DMS114 treated with DMSO at 0.1 percent for 48 hours (cell line): ENCODE measurements at regions not wholly inside any gene's neighbourhood (a gene's known extent, or its start where the extent isn't known, plus 50 kb on each side); places are given as distances from the start of the nearest gene placed in this dataset.
"Not testable (repeated sequence)": the region's sequence is repeated elsewhere in the genome, so short reads cannot be mapped to it uniquely, and the experiment has no call there.

Experiments
- DNase-seq: peaks from one replicate; lab custom pipeline; 2025; ENCODE audit not compliant: unreplicated experiment; lab: John Stamatoyannopoulos, UW

DNA sequence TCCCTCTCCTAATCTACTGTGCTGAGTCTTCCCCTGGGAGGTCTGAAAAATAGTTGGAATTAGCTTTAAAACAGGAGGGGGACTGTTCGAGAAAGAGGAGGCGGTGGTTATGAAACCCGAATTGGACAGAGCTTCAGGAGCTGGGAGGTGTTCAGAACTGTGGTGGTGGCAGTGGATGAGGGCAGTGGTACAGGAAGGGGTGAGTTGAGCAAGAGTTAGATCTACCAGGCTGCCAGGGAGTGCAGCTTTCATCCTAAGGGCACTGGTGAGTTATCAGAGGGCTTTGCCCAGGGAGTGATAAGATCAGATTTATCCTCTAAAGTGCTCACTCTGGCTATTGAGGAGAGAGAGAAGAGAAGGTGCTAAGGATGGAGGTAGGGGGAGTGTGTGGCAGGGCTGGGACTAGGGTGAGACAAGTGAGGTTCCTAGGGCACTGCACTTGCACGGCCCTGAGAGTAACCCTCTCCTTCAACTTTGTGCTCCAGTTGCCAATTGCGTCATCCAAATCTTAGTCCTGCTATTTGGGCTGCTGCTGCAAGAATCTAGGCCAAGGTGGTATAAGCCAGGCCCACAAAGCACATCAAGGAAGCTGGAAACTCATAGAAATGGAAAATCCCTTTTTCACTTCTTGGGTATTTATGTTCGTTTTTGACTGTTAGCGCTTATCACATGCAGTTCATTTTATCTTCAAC is 540.3 kb downstream of the XYLT1 start:
- DNase-seq: no peak

DNA sequence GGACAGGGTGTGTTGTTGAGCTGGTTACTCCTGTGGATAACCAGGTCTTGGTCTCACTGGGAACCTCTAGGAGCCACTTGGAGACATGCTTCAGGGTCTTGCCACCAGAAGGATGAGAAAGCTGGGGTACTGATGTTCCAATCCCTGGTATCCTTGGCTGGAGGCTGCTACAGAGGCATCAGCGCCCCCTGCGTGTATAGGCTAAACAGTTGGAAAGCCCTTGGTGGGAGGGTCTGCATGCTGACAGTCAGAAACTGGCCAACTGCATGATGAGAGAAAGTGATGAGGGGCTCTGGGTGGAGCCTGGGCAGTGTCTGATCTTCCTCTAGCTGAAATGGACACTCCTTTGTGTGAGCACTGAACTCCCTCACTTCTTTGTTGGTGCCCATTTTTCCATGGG is 536.9 kb downstream of the XYLT1 start:
- no peak for DNase-seq

DNA sequence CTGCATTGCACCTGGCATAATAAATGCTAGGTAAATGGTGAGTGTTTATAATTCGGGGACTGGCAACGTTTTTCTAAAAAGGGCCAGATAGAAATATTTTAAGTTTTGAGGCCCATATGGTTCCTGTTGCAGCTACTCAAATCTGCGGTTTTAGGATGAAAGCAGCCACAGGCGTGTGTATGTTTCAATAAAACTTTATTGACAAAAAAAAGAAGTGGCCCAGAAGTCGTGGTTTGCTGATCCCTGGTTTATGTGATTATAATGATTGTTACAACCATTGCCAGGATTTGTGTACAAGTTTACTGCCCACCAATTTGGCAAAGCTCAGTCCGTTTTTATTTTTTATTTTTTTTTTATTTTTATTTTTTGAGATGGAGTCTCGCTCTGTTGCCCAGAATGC is 536.1 kb downstream of the XYLT1 start:
- no peak for DNase-seq

DNA sequence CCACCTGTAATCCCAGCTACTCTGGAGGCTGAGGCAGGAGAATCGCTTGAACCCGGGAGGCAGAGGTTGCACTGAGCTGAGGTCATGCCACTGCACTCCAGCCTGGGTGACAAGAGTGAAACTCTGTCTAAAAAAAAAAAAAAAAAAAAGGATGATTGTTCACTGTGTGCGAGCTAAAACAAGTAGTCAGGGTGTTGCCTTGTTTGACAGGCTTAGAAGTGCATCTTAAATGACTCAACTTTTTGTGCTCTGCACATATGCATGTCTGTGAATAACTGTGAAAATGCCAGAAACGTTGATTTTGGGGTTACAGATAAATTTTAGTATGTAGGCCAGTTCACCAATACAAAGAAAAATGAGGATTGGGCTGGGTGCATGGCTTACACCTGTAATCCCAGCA is 534.9 kb downstream of the XYLT1 start:
- DNase-seq: not testable (repeated sequence)

DNA sequence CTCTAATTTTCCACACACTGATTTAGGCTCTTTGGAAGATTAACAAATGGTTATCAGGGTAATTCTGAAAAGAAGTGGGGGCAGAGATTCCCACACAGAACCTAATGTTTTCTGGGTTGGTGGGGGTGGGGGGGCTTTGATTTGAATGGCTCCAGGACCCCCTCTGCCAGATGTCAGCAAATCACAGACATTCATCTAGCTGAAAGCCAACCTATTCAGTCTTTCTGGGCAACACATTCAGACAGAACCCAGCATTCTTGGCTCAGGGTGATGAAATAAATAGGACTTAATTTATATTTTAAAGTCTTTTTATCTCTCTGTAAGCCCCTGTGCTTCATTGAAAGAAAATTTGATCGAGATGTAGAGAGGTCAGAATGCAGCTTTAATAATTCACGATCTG is 533.2 kb downstream of the XYLT1 start:
- no peak for DNase-seq

DNA sequence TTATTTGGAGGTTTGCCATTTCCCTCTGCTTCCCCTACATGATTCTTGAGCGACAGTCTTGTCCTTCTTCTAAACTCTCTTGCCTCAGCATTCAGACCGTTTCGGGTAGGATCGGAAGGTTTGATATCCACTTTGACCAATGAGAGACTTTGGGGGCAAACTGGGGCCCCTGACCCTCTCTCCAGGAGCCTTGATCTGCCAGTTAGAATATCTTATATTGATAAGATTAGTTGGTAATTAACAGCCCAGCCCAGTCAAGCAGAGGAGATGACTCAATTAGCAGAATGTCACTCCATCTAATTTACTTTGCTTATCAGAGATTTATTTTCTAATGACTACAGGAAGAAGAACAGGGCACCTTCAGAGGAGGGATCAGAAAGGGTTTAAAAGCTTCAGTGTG is 532.8 kb downstream of the XYLT1 start:
- no peak for DNase-seq

DNA sequence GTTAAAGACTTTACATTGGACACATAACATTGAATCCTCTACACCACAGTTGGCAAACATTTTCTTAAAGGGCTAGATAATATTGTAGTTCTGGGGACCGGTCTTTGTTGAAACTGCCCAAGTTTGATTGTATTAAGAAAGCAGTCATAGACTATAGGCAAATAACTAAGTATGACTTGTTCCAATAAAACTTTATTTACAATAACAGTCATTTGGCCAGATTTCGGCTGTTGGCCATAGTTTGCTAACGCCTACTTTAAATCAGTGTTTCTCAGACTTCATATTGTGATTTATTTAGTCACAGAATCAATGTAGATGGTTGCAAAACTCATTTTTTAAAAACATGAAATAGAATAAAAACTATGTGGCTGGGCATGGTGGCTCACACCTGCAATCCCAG is 531.8 kb downstream of the XYLT1 start:
- DNase-seq: no peak

DNA sequence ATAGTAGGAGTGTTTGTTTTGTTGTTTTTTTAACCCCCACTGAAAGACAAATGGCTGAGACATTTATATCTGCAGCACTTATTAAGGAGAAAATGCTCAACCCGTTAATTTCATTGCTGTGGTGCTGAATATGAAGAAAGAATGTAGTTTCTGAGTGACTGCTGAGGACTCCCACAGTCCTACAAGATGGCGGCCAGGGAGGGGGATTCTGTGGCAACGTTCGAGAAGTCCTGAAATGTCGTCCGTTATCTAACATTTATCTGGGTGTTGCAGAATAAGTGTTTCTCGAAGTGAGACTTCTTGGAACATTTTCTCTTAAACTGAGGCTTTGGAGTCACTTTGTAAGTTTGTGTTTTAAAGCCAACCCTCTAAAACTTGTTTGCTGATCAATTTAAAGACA is 530.4 kb downstream of the XYLT1 start:
- no peak for DNase-seq

DNA sequence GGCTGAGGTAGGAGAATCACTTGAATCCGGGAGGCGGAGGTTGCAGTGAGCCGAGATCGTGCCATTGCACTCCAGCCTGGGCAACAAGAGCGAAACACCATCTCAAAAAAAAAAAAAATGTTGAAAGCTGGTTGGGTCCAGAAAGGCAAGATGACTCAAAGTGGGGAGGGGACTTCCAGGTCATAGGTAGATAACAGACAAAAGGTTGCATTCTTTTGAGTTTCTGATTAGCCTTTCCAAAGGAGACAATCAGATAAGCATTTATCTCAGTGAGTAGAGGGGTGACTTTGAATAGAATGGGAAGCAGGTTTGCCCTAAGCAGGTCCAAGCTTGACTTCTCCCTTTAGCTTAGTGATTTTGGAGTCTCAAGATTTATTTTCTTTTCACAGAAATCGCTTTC is 527.9 kb downstream of the XYLT1 start:
- not testable (repeated sequence) for DNase-seq

DNA sequence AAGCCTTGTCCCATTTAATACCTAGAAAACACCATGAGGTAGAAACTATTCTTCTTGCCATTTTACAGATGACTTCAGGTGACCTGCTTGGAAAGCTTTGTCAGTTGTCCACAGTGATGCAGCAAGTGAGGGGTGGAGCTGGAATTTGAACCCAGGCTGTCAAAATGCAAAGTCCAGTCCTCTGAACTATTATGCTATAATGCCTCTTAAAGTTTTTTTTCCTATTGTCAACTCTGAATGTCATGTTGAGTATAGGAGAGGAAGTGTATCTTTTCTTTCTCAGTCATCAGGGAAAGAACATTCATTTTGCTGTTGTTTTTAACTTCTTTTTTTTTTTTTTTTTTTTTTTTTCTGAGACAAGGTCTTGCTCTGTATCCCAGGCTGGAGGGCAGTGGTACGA is 525.6 kb downstream of the XYLT1 start:
- no peak for DNase-seq

DNA sequence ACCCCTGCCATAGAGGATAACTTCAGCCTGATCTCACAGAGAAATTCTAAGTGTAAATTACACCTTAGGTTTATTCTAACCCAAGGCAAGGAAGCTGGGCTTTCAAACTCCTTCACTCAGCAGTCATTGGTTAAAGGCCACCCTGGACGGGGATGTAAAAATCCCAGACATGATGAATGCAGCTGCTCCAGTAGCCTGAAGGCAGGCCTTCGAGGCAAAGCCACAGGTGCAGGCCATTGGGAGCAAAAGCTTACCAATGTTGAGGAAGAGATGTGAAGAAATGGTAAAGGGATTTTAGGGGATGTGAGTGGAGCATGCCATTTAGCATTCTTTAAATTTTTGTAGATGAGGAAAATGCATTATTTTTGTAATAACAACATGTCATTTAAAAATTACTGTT is 514.4 kb downstream of the XYLT1 start:
- no peak for DNase-seq

DNA sequence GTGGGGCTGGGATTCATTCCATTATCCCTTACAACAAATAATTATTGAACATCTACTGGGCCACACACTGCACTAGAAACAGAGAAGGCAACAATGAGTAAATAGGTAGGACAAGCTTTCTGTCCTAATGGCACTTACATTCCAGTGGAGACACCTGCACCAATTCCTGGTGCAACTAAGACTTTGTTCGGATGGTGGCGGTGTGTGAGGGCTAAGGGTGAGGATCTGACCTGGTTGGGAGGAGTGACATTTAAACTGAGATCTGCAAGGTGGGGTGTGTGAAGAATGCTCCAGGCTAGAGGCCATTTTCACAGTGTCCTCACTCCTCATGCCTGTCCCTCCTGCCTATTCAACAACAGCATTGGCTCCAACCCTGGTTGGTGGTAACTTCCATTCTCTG is 510.0 kb downstream of the XYLT1 start:
- no peak for DNase-seq

DNA sequence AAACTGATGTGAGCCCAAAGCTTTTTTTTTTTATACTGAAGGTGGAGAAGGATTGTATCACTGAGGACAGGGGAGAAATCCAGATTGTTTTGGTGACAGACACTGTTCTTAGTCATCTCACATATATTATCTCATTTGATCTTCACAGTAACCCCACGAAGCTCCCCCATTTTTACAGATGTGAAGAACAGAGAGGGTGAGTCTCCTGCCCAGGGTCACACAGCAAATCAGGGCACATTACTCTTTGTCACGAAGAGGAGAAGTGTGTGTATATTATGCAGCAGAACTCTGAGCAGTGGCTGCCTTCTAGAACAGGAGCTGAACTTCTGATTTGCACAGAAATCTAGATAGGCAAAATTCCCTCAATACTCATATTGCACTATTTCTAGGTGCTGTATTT is 504.3 kb downstream of the XYLT1 start:
- DNase-seq: no peak

DNA sequence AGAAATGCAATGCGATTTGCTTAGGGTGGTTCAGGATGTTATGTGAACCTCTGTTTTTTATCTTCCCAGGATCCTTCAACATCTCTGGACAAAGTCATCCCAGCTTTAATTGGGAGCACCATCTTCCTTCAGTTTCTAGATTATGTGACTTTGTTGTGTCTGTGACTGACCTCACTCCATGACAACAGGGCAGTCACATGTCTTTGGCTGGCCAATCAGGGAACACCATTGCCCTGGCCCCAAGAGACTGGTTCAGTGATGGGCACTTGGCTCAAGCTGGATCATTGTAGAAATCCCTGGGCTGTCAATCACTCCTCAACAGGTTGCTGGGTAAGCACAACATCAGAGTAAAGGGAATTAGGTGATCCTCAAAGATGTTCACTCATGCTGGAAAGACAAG is 499.7 kb downstream of the XYLT1 start:
- no peak for DNase-seq

DNA sequence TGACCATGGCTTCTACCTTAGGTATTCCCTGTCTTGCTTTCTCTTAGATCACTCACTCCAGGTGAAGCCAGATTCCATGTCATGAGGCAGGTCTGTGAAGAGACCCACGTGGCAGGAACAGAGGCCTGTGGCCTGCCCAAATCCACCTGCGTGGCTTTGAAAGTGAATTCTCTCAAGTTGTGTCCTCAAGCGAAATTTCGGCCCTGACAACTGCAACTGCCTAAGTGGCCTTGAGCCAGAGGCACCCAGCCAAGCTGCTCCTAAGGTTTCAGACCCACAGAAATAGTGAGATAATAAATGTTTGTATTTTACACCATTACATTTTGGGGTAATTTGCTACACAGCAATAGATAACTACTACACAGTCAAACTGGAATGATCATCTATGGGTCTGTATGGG is 497.9 kb downstream of the XYLT1 start:
- no peak for DNase-seq

DNA sequence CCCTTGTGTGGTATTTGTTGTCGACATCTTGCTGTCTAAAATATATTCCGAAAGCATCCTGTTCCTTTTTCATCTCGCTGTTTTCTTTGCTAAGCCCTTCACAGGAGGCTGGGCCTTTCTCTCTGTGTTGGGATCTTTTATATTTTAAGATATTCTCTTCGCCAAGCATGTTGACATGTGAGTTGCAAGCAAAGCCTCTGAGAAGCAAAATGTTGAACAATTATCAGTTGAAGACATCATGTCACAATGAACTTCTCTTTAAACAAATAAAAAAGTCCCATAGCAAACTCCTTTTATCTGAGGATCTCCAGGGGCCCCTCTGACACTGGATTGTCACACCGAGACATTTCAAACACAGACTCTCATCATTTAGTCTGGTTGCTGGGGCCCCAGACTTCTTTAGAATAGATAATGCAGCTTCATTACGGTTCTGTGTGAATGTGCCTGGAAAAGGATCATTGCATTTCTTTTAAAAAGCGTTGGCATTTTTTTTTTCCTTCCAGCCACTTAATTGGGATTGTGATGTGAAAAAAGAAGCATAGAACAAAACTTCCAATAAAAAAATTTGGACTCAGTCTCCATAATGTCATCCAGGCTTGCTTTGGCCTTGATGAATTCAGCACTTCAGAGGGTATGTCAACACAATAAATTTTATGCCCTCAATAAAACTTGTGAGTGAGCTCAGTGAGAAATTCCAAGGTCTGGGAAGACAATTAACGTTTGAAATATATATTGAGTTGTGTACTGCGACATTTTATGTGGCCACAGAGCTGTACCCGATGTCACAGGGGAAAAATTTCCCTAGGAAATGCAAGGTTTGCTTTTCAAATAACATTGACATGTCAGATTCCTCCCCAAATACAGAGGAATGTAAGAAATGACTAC is 496.8 kb downstream of the XYLT1 start:
- DNase-seq: no peak

DNA sequence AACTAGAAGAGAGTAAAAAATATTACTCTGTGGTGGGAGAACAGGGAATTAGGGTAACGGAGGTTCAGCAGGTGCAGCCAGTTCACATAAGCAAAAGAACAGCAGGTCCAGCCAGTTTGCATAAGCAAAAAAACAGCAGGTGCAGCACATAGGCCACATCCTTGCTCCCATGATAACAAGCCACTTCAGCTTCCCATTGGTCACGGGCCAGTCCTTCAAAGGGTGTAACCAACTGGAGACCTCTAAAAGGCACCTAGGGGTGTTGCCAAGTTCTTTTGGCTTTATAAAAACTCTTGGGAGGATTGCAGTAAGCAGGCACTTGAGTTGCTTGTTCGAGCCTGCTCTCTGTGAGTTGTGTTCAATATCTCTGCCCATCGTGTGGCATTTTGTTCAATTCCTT is 488.1 kb downstream of the XYLT1 start:
- no peak for DNase-seq

DNA sequence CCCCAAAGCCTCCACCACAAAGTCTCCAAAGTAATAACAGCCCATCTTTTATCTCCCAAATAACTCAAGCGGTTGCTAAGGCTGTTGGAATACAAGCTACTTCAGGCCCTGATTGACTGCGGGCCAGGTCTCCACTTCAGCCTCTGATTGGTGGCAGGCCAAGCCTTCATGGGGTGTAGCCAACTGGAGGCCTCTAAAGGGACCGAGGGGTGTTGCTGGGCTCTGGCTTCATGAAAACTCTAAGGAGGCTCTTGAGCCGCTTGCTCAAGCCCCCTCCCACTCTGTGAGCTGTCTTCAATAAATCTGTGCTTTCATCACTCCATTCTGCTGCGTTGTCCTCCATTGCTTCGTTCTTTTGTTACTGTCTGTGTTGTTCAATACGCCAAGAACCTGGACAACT is 487.2 kb downstream of the XYLT1 start:
- DNase-seq: no peak

DNA sequence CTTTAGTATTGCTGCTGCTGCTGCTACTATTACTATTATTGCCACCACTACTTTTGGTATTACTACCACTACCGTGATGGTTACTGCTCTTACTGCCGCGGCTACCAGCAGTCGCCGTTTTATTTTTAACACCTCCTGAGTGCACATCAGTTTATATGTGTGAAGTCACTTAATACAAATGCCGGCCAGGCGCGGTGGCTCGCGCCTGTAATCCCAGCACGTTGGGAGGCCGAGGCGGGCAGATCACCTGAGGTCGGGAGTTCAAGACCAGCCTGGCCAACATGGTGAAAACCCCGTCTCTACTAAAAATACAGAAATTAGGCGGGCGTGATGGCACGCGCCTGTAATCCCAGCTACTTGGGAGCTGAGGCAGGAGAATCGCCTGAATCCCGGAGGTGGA is 486.7 kb downstream of the XYLT1 start:
- not testable (repeated sequence) for DNase-seq

DNA sequence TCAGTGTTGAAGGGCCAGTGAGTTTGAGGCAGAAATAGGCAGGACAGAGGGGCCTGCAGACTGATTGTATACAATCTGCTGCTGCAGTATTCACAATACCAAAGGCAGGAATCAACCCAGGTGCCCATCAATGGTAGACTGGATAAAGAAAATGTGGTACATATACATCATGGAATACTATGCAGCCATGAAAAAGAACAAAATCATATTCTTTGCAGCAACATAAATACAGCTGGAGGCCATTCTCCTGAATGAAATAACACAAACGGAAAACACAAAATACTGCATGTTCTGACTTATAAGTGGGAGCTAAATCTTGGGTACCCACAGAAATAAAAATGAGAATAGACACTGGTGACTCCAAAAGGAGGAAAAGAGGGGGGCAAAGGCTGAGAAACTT is 485.1 kb downstream of the XYLT1 start:
- DNase-seq: no peak

DNA sequence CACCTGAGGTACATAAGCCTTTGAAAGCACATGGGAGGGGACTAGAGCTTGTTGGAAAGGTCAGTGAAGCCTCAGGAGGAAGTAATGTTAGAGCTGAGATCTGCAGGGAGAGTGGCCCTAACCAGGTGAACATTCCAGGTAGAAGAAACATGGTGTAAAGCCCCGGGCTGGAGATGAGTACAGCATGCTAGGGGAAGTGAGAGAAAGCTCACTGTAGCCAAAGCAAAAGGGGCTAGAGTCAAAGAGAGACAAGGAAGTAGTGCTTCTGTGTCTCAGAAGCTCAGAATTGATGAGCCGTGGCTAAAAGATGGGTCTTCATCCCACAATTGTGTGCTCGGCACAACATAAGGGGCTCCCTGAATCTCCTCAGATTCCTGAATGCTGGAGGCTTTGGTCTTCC is 481.8 kb downstream of the XYLT1 start:
- DNase-seq: no peak

DNA sequence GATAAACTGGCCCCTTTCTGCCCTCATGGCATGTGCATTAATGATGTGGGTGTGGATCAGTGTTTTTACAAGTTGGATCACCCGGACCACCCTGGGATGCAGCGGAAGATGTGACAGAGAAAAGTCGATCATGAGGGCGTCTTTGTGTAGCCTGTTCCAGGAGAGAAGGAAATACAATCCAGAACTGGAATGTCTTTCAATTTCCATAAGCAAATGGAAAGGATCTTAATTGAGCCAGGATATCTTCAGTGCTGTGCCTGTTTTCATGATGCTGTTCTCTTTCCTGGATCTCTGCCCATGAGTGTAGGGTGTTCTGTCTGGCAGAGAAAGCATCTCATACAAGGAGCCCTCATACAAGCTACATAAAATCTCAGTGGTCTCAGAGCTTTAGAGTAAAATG is 481.4 kb downstream of the XYLT1 start:
- DNase-seq: no peak

DNA sequence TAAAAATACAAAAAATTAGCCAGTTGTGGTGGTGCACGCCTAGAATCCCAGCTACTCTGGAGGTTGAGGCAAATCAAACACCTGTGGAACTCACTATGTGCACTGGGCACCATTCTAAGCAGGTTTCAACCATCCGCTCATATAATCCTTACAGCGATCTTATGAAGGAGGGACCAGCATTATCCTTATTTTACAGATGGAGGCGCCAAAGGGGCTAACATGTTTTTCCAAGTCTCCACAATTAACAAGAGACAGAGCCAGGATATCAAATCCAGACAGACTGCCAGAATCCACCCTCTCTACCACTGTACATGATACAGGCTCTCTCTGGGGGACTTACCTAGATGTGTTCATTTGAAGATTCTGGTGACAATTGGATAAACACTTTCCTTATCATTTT is 479.0 kb downstream of the XYLT1 start:
- DNase-seq: no peak
